ENCODE measurements at regions not wholly inside any gene's neighbourhood (a gene's known extent, or its start where the extent isn't known, plus 50 kb on each side); places are given as distances from the start of the nearest gene placed in this dataset.

DNA sequence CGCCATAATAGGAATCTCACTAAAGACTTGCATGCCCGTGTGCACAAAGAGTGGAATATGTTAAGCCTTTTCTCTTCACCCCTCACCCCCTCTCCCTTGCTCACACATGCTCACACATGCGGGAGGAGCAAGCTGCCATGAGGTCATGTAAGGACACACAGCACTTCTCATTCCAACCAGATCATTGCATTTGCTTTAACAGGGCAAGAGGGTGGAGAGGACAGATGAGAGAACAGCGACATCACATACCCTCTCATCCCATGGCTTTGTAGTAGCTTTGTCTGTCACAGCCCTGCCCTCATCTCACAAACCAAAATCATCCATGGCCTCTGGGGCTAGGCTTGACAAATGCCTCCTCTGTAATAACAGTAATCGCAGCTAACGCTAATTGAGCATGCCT is 145.6 kb upstream of the FRY start:
- TF ChIP-seq CTCF (IDR thresholded peaks at IDR 0.05; ENCODE audit: borderline replicate concordance, extremely low read depth, low read length, poor library complexity, severe bottlenecking) (no peak), EZH2 (IDR thresholded peaks at IDR 0.05; ENCODE audit: borderline replicate concordance, low read depth, low read length, severe bottlenecking) (no peak)

Data from DND-41 (cell line).